Stimulated activated naive CD4-positive, alpha-beta T cell (primary cell): ENCODE measurements at regions not wholly inside any gene's neighbourhood (a gene's known extent, or its start where the extent isn't known, plus 50 kb on each side); places are given as distances from the start of the nearest gene placed in this dataset.
A peak's percentile ranks its signal among the peaks of the same experiment; 100 is the strongest.

ENCODE experiments used
- DNase-seq, 6 experiments: peaks; one replicate each; lab custom pipeline; 2025; lab: John Stamatoyannopoulos, UW

DNA sequence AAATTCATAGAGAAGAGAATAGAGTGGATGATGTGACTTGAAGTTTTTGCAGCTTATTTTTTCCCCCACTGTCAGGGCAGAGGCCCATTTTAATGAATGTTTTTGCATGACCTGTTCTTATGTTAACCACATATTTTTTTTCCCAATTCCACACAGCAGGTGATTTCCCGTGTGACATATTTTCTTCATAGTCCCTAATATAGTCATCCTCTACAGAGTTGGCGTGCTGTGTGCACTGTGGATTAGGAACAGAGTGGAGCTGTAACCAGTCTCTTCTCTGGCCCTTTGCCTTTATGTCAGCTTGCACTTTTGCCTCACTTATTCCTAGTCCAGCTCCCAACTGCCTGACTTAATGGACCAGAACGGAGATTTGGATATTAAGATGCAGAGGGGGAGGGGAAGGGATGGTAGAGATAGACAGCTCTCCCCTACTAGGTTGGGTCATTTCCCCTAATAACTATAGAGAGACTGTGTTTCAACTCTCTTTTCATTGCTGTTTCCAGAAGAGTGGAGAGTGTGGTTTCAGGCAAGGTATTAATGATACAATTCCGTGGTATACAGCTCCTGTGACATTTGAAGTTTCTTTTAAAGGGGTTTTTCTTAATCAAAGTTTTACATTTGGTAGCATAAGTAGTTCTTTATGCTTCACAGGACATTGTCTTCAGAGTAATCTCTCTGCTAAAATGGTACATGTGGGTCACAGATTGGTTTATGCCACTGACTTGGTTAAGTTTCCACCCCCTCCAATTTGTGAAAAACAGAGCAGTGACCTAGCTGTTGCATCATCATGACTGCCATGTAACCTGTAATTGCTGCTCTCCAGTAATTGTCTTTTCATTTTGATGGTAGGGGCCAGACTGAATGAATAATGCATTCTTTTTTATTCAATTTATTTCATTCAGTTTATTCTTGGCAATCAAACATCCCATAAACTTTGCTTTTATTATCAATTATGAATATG is 161.3 kb downstream of the HAUS1 start:
- no peak for DNase-seq

DNA sequence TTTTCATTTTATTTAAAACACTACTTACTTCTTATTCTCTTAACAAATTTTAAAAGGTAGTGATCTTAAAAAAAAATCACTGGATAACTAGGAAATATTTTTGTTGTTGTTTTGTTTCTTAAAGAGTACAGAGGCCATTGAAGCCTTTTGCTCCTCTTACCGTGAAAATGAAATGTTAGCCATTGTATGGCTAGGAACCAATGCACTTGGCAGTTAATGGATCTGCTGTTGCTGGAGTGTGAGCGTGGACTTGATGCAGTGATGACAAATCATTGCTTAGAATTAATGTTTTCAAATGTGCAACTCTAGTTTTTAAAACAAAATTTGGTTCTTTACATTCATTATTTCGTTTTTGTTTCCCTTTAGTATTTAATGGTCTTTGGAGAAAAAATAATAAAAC is 162.3 kb downstream of the HAUS1 start:
- DNase-seq: no peak

DNA sequence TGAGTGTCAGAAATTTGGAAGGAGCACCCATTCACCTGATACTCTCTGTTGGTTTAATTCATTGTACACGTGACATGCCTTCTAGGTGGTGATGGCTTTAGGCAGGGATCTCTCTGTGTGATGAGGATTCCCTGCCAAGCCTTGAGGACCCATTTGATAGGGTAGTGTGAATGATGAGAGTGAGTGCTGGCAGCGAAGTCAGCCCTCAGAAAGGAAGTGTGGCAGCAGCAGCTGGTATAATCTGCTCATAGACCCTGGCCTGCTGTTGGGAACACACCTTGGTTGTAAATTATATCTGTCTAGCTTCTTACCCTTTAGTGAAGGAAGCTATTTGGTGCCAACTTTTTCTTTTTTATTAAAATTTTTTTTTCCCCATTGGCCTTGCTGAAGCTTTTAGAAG is 164.5 kb downstream of the HAUS1 start:
- DNase-seq: no peak

DNA sequence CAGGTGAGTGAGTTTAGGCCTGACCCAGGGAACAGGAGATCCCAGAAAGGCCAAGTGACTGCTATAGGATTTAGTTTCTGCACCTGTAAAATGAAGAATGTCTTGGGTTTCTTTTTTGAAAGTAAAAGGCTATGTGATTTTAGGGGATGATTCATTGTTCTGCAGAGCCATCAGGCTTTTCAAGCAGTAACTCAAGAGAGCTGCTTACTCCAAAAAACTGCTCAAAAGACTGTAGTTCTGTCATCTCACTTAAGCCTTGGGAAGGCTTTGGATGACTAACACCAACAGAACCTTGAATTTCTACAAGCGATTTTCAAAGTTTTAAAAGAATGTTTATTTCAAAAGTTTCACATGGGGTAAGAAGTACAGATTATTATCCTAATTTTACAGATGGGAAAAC is 165.1 kb downstream of the HAUS1 start:
- no peak for DNase-seq

DNA sequence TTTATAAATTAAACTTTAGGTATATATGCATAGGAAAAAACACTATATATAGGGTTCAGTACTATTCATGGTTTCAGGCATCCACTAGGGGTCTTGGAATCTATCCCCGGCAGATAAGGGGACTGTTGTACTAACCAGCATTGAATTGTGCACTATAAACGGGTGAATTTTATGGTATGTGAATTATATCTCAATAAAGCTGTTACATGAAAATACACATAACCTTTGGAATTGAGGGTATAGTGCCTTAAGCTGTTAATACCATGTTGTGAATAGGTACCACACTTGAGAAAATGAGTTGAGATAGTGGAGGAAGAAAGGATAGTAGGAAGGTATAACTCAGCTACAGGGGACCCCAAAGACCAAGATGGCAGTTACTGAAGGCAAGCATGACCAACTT is 167.3 kb downstream of the HAUS1 start:
- DNase-seq: no peak

DNA sequence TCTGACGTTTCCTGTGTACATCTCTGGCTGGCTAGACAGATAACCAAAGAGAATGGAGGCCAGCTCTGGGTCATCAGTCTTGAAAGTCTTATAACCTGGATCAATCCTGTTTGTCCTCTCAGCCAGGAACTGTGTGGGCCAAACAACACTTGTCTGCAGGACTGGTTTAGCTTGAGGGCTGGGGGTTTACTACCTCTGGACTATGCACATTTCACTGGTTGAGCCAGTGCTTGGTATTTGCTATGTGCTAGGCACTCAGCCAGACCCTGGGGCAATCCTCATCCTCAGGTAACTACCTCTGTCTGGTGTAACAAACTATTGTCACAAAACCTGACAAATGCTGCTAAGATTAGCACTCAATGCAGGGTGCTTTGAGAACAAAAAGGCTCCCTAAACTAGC is 169.7 kb downstream of the HAUS1 start:
- DNase-seq: no peak

DNA sequence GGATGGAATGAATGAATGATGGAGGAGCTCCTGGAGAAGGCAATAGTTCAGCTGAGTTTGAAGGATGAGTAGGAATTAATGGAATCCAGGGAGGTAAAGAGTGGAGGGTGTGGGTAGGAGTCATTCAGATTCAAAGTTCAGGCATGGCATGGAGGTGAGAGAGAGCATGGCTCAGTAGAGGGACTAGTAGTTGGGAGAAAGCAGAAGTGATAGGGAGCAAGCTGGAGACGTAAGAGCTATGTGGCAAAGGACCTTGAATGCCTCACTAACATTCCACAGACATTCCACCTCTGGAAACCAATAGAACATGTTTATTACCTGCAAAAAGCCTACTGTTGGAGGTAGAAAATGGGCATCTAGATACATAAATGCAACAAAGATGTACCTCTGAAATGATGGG is 170.1 kb downstream of the HAUS1 start:
- no peak for DNase-seq

DNA sequence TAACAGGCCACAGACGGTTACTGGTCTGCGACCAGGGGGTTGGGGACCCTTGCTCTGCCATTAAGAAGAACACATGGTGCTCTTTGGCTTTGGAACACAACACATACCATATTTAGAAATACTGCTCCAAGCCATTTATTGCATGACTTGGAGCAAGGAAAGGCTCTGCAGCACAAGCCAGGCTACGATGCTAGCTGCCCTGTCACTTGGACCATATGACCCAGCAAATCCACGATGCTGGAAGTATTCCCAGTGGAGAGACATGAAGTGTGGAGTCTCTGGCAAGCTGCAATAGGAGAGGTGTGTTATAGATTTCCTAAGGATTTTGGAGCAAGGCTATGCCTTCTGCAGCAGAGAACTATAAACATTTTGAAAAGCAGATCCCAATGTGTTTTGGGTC is 171.2 kb downstream of the HAUS1 start:
- no peak for DNase-seq

DNA sequence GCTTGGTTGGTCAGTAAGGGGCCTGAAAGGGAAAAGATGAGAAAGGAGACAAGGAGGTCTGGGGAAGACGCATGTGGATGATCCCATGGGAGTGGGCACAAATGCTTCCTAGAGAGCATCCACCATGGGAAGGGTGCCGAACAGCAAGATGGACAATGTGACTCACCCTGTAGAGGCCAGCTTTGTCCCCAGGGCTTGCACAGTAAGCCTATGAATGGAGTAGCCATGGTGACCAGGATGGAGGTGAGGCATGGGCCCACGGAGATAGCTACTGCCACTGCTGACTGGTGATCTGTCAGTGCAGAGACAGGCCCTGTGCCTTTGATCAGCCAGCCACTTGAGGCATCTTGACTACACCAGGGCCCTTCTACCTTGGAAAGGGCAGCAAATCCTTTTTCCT is 172.6 kb downstream of the HAUS1 start:
- no peak for DNase-seq

DNA sequence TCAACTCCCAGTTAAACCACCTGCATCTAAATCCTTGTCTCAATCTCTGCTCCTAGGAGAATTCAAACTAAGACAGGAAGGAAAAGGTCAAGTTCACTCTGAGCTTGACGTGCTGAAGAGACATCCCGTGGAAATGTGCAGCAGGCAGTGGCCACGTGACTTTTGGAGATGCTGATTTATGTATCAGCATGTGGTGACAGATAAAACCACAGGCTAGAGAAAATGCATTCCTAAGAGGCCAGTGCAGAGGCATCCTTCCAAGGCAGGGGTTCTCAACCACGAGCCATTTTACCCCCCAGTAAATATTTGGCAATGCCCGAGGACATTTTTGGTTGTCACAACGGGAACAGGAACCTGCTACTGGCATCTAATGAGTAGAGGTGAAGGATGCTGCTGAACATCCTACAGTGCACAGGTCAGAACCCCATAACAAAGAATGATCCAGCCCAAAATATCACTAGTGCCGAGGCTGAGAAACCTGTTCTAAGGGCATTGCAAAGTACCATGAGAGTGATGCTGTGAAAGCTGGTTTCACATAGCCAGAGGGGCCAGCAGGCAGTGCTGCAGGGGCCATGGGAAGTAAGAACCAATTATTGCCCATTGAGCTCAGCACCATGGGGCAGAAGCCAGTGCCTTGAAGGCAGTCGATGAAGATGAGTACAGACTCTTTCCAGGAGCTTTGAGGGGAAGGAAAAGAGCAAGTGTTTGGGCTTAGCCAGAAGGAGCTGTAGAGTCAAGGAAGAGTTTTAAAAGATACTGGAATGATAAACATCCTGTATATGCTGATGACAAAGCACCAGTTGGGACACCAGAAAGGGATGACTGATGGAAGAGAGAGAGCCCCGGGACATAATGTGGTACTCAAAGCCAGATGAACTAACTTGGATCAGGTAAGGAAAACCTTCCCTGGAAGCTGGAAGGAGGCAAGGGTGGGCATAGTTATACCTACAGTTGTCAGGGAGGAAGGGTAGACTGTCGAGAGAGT is 174.6 kb downstream of the HAUS1 start:
- no peak for DNase-seq

DNA sequence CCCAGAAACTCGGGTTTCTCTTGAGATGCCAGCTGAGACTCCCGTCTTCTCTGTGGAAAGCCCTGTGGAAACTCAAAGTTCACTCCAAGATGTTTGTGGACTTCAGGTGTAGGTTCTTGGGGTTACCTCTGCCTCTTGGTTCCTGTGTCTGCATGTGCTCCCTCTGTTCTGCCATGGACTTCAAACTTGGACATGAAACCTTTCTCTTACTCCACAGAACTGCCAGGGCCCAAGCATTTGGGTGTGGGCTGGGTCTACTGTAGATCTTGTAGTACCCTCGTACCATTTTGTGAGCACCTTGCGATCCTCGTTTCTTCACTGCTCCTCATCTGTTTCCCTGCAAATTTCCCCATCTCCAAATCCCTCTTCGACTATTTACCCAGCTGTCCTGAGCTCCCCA is 175.5 kb downstream of the HAUS1 start:
- no peak for DNase-seq

DNA sequence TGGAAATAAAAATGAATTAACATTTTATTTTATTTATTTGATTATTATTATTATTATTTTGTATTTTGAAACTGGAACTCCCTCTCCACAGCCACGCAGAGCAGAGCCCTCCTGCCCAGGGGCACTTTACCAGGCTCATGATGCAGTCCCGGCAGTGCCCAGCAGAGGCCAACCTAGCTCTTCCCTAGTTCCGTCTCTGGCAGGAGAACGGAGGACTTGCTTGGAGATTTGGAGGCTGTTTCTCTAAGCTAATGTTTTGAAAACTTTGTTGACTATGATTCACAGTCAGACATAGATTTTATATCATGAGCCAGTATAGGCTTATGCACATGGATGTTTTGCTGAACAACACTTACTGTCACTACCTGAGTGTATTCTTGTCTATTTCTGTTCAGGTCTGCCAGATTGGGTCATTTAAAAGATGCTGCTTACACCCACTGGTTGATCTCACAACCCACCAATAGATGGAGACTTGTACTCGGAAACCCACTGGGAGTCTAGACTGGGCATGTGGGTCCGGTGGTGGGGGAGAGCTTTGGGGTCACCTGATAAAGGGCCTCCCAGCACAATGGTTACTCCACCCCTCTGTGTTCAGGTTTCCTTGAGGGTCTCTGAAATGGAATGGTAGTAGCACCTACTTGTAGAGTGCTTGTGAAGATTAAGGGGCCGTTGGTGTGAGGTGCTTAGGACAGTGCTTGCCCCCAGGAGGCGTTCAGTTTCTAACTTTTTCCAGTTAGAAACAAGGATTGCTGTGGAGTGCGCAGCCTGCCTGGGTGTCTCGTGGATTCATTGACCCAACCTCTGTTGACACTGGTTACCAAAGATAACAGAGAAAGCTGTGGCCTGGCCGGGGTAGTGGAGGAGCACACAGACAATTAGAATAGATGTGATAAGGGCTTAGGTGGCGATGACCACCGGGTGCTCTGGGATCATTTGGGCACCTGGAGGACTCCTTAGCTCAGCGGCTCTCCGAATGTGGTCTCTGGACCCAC is 177.3 kb downstream of the HAUS1 start:
- peak in 4 of 6 experiments; percentile 11 to 31 (median 26) for DNase-seq

DNA sequence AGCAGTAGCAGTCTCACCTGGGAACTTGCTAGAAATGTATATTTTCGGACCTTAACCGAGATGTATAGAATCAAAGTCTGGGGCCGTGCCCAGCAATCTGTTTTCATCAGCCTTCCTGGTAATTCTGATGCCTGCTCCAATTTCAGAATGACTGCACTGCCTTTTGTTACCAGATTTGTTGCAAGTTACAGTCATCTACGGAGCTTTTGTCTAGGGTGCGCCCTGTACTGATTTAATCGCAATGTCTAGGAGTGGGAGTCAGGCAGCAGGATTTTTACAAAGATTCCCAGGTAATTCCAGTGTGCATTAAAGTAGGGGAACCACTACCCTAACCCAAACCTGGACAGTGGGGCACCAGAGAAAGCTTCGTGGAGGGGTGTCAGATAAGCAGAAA is 178.0 kb downstream of the HAUS1 start:
- DNase-seq: no peak

DNA sequence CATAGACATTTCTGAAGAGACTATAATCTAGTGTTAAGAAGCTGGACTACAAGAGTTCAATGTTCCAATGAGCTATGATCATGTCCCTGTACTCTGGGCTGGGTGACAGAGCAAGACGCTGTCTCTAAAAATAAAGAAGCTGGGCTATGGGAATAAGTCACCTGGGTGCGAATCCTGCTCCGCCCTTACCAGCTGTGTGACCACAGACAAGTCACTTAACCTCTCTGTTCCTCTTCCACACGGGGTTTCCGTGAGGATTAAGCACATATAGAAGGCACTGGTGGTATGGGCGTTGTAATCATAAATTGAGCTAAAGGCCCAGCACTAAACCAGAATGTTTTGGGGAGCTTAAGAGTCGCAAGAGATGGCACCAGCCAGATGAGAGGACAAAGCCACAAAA is 178.5 kb downstream of the HAUS1 start:
- no peak for DNase-seq

DNA sequence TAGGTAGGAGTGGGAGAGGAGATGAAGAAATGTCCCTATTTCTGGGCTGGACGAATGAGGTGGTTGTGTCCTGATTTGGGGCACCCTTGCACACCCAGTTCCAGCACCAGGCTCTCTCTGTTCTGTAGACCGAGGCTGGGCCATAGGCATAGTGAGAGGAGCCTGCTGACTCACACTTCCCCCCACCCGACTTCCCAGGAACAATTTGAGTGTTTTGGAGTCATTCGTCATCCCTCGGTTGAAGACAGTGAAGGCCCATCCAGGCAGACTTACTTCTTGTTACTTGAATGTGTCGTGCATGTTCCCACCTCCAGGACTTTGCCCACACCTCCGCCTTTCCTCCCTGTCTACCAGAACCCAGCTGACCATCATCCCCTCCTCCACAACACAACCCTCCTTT is 179.1 kb downstream of the HAUS1 start:
- no peak for DNase-seq

DNA sequence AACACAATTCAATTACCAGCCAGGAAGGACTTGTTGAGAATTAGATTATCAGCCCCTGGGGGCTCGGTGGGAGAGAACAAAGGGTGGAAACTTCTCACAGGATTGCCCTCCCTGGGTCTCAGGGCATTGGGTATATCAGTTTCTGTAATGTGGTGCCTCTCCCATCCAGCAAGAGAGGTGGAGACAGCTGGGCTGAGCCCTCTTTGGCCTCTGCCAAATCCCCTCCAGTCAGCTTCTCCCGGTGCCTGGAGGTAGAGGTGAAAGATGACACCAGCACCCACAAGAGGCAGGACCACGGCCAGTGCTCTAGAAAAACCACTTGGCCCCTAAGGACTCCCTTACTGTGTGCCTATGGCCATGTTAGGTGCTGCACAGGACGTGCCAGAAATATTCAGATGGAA is 179.7 kb downstream of the HAUS1 start:
- DNase-seq: no peak

DNA sequence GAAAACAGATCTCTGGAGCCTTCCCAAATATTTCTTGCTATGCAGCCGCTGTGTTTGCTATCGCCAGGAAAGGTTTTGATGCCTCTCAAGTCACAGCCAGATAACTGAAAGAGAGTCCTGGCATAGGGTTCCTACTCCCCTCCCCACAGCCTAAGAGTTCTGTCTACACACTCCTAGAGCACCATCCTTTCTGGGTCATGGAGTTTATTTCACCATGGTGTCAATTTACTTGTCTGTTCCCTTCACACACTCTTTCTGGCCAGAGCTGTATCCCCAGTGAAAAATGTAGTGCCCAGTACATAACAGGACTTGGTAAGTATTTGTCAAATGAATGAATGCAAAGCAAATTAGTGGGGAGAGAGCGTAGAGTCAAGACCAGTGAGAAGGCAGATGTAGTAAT is 185.3 kb downstream of the HAUS1 start:
- no peak for DNase-seq

DNA sequence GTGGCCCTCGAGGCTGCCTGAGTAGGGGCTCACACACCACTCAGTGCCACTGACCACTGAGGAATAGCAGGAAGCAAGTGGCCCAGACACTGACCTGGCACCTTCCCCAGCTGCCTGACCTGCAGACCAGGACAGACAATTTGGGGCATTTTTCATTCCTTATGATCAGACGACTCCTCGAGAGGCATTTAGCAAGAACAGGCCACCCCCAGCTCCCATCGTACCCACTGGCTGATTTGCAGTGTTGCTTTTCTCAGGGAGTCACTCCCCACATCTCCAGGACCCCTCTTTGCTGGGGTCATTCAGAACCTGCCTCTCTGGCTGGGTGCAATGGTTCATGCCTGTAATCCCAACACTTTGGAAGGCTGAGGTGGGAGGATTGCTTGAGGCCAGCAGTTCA is 185.7 kb downstream of the HAUS1 start:
- DNase-seq: no peak

DNA sequence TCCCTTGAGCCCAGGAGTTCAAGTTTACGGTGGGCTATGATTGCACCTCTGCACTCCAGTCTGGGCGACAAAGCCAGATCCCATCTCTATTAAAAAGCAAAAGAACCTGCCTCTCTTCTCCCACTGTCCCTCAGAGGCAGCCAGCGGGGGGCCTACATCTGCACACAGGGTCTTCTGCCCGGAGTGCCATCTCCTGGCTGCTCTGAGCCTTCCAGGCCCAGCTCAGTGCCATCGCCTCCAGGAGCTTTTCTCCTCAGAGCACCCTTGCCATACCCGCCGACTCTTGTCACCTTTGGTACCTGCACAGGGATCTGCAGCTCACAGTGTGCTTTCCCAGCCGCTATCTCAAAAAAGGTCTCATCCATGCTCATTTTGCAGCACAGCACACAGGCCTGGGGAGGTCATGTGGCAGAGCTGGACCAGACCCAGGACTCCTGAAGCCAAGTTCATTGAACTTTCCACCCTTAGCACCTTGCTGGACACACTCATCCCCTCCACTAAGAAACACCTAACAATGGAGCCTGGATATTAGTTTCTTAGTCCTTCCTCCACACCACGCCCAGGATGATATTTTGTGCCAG is 186.3 kb downstream of the HAUS1 start:
- no peak for DNase-seq

DNA sequence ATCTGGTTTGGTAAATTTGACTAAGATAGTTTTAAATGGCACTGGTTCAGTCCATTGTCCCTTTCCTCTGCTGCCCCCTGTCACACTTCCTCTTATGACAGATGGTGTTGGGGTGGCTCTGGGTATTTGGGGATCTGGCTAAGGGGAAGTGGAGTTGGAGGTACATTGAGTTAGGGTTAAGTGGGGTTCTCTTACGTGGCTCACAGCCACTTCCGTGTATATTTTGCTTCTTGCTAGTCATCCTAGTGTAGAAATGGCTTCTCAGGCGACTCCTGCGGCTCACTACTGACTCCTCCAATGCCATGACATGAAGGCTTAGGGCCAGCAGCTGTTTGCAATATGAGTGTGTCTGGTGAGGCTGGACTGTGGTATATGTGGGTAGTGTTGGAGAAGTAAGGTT is 187.0 kb downstream of the HAUS1 start:
- DNase-seq: no peak

DNA sequence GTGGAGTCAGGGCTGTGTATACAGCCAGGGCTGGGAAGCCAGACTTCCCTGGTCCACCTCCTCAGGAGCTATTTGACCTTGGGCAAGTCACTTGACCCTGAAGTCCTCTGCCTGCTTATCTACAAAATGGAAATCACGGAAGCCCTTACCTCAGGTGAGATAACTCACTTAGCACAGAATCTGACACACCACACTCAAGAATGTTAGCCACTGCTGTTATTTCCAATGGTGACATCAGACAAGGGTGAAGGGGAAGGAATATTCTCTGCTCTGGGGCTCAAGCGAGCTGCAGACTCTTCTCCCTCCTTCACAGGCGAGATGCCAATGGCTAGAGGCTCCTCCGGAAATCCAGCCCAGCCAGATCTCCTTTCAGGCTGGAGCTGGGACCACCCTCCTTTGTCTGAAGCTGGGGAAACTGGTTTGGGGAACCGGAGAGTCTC is 189.6 kb downstream of the HAUS1 start:
- no peak for DNase-seq
